Activated CD8-positive, alpha-beta T cell treated with anti-CD3 and anti-CD28 coated beads, Interleukin-2, amount 10 ng/mL, durations not matched to agents 7 days and 5 days (primary cell): ENCODE measurements at regions not wholly inside any gene's neighbourhood (a gene's known extent, or its start where the extent isn't known, plus 50 kb on each side); places are given as distances from the start of the nearest gene placed in this dataset.

Experiments
- ATAC-seq: fragments of 150-1000 bp; cut with Tn5 transposase; one replicate; pipeline ENCODE4 v1.10.0; 2021; ENCODE audit warnings: moderate library complexity
- CTCF ChIA-PET: fragments of 350-600 bp; sonication (Branson Sonifier 250); formaldehyde crosslinking; loops from one replicate; lab custom pipeline; 2021; ENCODE audit warnings: antibody characterized with exemption; lab: Charles Lee
- POLR2A ChIA-PET: fragments of 350-600 bp; sonication (Branson Sonifier 250); formaldehyde crosslinking; loops from one replicate; lab custom pipeline; 2021; ENCODE audit warnings: antibody characterized with exemption; lab: Charles Lee
- DNase-seq: peaks from one replicate; pipeline ENCODE4 v3.0.0-alpha.2; 2020
- H3K27ac Mint-ChIP-seq: one replicate; pipeline ENCODE4 v1.8.0; 2021; ENCODE audit warnings: mild to moderate bottlenecking, mixed read lengths
- H3K27me3 Mint-ChIP-seq: one replicate; pipeline ENCODE4 v1.8.0; 2021; ENCODE audit warnings: low read depth, mixed read lengths
- H3K36me3 Mint-ChIP-seq: one replicate; pipeline ENCODE4 v1.8.0; 2021; ENCODE audit warnings: low read depth, mixed read lengths
- H3K4me1 Mint-ChIP-seq: one replicate; pipeline ENCODE4 v1.8.0; 2021; ENCODE audit warnings: low read depth, mixed read lengths
- H3K4me3 Mint-ChIP-seq: one replicate; pipeline ENCODE4 v1.8.0; 2021; ENCODE audit warnings: mild to moderate bottlenecking, mixed read lengths
- H3K9me3 Mint-ChIP-seq: one replicate; pipeline ENCODE4 v1.8.0; 2022; ENCODE audit warnings: mixed read lengths; ENCODE audit not compliant: insufficient read depth

- DNase-seq: no peak
Measured at GRCh38 chr4:127048376-127049044, 584.2 kb upstream of the INTU start.

DNA sequence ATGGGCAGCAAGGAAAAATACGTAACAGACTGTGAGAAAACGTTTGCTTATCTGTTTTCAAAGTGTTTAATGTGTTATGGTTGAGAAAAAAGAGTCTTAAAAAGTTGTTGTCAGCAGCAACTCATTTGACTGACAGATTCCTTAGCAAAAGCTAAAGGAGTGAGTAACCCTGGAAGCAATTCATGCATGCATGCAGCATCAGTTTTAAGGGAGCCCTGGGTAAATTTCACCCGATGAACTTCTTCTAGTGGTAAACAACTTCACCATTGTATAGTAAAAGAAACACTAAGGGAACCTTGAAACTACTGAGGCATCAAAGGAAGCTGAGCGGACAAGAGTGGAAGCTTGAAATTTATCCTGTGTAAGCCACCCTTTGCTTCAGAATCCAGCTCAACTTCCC, 583.2 kb upstream of the INTU start:
- POLR2A ChIA-PET: no interaction called here
- DNase-seq (no peak), ATAC-seq (no peak)
- H3K4me1 Mint-ChIP-seq: no peaks in the 10 kb centered on the region
- H3K36me3 Mint-ChIP-seq: no peaks in the 10 kb centered on the region
- H3K27ac Mint-ChIP-seq: no peak overlapping the region
- CTCF ChIA-PET: no interaction called here
- H3K4me3 Mint-ChIP-seq: no peak overlapping the region
- no peaks in the 10 kb centered on the region for H3K9me3 Mint-ChIP-seq
- no peaks in the 10 kb centered on the region for H3K27me3 Mint-ChIP-seq

More at GRCh38 chr4:127048376-127049044, 584.2 kb upstream of the INTU start:
- ChIA-PET CTCF (no interaction called here), POLR2A (no interaction called here)
- Mint-ChIP-seq H3K4me1 (no peaks in the 10 kb centered on the region), H3K27me3 (no peaks in the 10 kb centered on the region), H3K36me3 (no peaks in the 10 kb centered on the region), H3K4me3 (no peak overlapping the region), H3K27ac (no peak overlapping the region), H3K9me3 (no peaks in the 10 kb centered on the region)
- no peak for ATAC-seq

DNA sequence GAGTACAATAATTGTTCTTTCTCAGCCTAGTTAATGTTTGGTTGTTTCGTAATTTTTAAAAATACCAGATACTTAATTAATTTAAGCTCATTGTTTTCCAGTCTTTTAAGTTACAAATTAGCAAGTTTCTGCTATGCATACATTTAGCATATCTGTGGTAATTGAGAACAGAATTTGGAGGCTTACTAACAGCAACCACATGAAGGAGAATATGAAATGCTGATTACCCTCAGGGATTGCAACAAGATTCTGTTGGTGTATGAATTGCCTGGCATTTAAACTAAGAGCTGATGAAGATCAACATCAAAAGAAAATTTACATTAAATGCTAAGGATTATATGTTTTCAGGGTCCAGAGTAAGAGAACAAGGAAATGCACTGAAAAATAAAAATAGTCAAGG, 580.0 kb upstream of the INTU start:
- ChIA-PET CTCF (no interaction called here), POLR2A (no interaction called here)
- DNase-seq (no peak), ATAC-seq (no peak)
- Mint-ChIP-seq H3K4me3 (no peak overlapping the region), H3K9me3 (peaks cover 9% of the 10 kb centered on the region), H3K27ac (no peak overlapping the region), H3K4me1 (no peaks in the 10 kb centered on the region), H3K27me3 (no peaks in the 10 kb centered on the region), H3K36me3 (no peaks in the 10 kb centered on the region)

- POLR2A ChIA-PET: no interaction called here
- no peaks in the 10 kb centered on the region for H3K36me3 Mint-ChIP-seq
- H3K27me3 Mint-ChIP-seq: no peaks in the 10 kb centered on the region
- H3K9me3 Mint-ChIP-seq: peaks cover 9% of the 10 kb centered on the region
- no peaks in the 10 kb centered on the region for H3K4me1 Mint-ChIP-seq
- H3K27ac Mint-ChIP-seq: no peak overlapping the region
- no peak for ATAC-seq
- H3K4me3 Mint-ChIP-seq: no peak overlapping the region
- CTCF ChIA-PET: no interaction called here
- no peak for DNase-seq
Measured at GRCh38 chr4:127055357-127055756, 577.4 kb upstream of the INTU start.

- Mint-ChIP-seq H3K9me3 (no peaks in the 10 kb centered on the region), H3K36me3 (no peaks in the 10 kb centered on the region), H3K27ac (no peak overlapping the region), H3K27me3 (no peaks in the 10 kb centered on the region), H3K4me3 (no peak overlapping the region), H3K4me1 (no peaks in the 10 kb centered on the region)
- ChIA-PET POLR2A (no interaction called here), CTCF (no interaction called here)
- ATAC-seq (no peak), DNase-seq (no peak)
Measured at GRCh38 chr4:127069675-127070074, 563.1 kb upstream of the INTU start.

DNA sequence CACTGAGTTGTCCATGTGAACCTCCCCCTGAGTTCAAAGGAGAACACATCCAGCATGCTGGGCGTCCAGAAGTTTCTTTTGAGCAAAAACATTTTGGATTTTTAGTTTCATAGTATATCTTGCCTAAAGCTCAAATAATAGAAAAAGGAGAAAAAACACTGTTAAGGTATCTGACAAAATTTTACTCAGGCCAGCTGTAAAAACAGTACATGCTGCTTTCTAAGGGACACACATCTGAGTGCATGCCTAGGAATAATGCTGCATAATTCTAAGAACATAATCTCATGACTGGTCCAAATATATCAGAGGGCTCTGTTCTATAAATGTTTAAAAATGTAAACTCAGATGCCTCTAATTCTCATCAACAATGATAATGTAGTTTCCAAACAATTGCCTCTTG, 561.3 kb upstream of the INTU start:
- H3K27me3 Mint-ChIP-seq: no peaks in the 10 kb centered on the region
- H3K4me1 Mint-ChIP-seq: no peaks in the 10 kb centered on the region
- no peak overlapping the region for H3K4me3 Mint-ChIP-seq
- DNase-seq (no peak), ATAC-seq (no peak)
- no peaks in the 10 kb centered on the region for H3K36me3 Mint-ChIP-seq
- ChIA-PET POLR2A (no interaction called here), CTCF (no interaction called here)
- no peak overlapping the region for H3K27ac Mint-ChIP-seq
- H3K9me3 Mint-ChIP-seq: peaks cover under 1% of the 10 kb centered on the region

DNA sequence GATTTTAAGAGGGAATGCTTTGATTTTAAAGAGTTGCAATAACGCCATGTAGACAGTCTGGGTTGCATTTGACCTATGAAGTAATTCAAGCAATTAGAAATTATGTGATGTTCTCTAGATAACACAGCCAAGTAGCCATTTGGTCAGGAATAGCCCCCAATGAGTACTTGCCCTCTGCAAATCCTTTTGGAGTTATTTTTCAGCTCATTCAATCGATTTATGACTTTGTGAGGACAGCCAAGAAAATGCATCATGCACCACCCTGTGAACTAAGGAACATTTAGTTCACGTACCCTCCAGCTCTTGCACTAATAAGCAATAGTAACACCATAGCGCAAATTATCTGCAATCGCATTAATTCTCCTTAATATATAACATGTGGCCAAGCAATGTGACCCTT, 552.6 kb upstream of the INTU start:
- ChIA-PET CTCF (no interaction called here), POLR2A (no interaction called here)
- no peaks in the 10 kb centered on the region for H3K36me3 Mint-ChIP-seq
- no peaks in the 10 kb centered on the region for H3K27me3 Mint-ChIP-seq
- H3K4me1 Mint-ChIP-seq: no peaks in the 10 kb centered on the region
- ATAC-seq (no peak), DNase-seq (no peak)
- H3K9me3 Mint-ChIP-seq: peaks cover 10% of the 10 kb centered on the region
- no peak overlapping the region for H3K27ac Mint-ChIP-seq
- H3K4me3 Mint-ChIP-seq: no peak overlapping the region

GRCh38 chr4:127081041-127081440, 551.7 kb upstream of the INTU start:
- H3K36me3 Mint-ChIP-seq: no peaks in the 10 kb centered on the region
- POLR2A ChIA-PET: no interaction called here
- H3K9me3 Mint-ChIP-seq: peaks cover 16% of the 10 kb centered on the region
- CTCF ChIA-PET: no interaction called here
- H3K27me3 Mint-ChIP-seq: no peaks in the 10 kb centered on the region
- no peaks in the 10 kb centered on the region for H3K4me1 Mint-ChIP-seq
- H3K27ac Mint-ChIP-seq: no peak overlapping the region
- ATAC-seq: no peak
- H3K4me3 Mint-ChIP-seq: no peak overlapping the region
- DNase-seq: no peak

- no peak for ATAC-seq
- H3K4me1 Mint-ChIP-seq: no peaks in the 10 kb centered on the region
- H3K4me3 Mint-ChIP-seq: no peak overlapping the region
- DNase-seq: no peak
- no peaks in the 10 kb centered on the region for H3K27me3 Mint-ChIP-seq
- H3K27ac Mint-ChIP-seq: no peak overlapping the region
- CTCF ChIA-PET: no interaction called here
- peaks cover 17% of the 10 kb centered on the region for H3K9me3 Mint-ChIP-seq
- POLR2A ChIA-PET: no interaction called here
- no peaks in the 10 kb centered on the region for H3K36me3 Mint-ChIP-seq
Measured at GRCh38 chr4:127082986-127083385, 549.8 kb upstream of the INTU start.

- no peak for ATAC-seq
- no peak for DNase-seq
- Mint-ChIP-seq H3K27ac (no peak overlapping the region), H3K9me3 (peaks cover 17% of the 10 kb centered on the region), H3K27me3 (no peaks in the 10 kb centered on the region), H3K4me1 (no peaks in the 10 kb centered on the region), H3K4me3 (no peak overlapping the region), H3K36me3 (no peaks in the 10 kb centered on the region)
- POLR2A ChIA-PET: no interaction called here
- CTCF ChIA-PET: no interaction called here
Measured at GRCh38 chr4:127084666-127085065, 548.1 kb upstream of the INTU start.

DNA sequence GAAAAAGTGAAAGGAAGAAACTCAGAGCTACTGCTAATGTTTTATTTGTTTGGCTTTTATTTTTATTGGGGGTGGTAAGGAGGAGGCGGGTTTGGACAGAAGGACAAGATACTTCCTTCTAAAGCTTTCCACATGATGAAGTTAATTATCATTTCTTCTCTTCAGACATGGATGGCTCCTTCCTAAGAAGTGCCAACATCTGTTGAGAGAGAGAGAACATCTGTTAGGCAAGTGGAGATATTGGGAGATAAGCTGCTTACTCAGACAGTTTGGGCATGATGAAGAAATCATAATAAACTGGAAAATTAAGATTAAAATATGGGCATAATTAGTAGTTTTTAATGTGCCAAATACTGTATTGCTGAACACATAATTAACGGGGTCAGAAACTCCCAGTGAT, 535.7 kb upstream of the INTU start:
- DNase-seq: no peak
- ChIA-PET POLR2A (no interaction called here), CTCF (no interaction called here)
- Mint-ChIP-seq H3K9me3 (no peaks in the 10 kb centered on the region), H3K27me3 (no peaks in the 10 kb centered on the region), H3K4me3 (no peak overlapping the region), H3K27ac (no peak overlapping the region), H3K4me1 (no peaks in the 10 kb centered on the region), H3K36me3 (no peaks in the 10 kb centered on the region)
- no peak for ATAC-seq

DNA sequence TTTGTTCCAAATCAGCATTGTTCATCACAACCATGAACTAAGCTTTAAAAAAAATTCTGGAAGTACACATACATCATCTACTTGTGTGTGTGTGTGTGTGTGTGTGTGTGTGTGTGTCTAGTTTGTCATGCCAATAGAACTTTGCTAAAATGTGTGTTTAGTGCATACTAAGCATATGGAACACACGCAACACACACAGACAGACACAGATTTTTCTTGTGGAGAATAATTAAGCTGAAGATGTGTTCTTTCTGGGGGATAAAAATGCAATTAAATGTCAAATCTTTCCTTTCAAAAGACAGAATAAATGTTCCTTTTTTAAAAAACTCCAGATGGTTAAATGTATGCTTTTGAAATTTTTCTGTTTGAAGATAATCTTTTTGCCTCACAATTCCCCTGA, 530.4 kb upstream of the INTU start:
- ChIA-PET POLR2A (no interaction called here), CTCF (no interaction called here)
- ATAC-seq (no peak), DNase-seq (no peak)
- Mint-ChIP-seq H3K27ac (no peak overlapping the region), H3K9me3 (peaks cover 7% of the 10 kb centered on the region), H3K4me3 (no peak overlapping the region), H3K36me3 (no peaks in the 10 kb centered on the region), H3K4me1 (no peaks in the 10 kb centered on the region), H3K27me3 (no peaks in the 10 kb centered on the region)

GRCh38 chr4:127103681-127104115, 529.1 kb upstream of the INTU start:
- Mint-ChIP-seq H3K9me3 (peaks cover 12% of the 10 kb centered on the region), H3K27ac (no peak overlapping the region), H3K4me3 (no peak overlapping the region), H3K4me1 (no peaks in the 10 kb centered on the region), H3K36me3 (no peaks in the 10 kb centered on the region), H3K27me3 (no peaks in the 10 kb centered on the region)
- ATAC-seq (no peak), DNase-seq (no peak)
- ChIA-PET CTCF (no interaction called here), POLR2A (no interaction called here)
